ENCODE measurements at regions not wholly inside any gene's neighbourhood (a gene's known extent, or its start where the extent isn't known, plus 50 kb on each side); places are given as distances from the start of the nearest gene placed in this dataset.
A peak's percentile ranks its signal among the peaks of the same experiment; 100 is the strongest.

- TF ChIP-seq, protein P1, sequence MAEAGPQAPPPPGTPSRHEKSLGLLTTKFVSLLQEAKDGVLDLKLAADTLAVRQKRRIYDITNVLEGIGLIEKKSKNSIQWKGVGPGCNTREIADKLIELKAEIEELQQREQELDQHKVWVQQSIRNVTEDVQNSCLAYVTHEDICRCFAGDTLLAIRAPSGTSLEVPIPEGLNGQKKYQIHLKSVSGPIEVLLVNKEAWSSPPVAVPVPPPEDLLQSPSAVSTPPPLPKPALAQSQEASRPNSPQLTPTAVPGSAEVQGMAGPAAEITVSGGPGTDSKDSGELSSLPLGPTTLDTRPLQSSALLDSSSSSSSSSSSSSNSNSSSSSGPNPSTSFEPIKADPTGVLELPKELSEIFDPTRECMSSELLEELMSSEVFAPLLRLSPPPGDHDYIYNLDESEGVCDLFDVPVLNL (IDR thresholded peaks at IDR 0.05; ENCODE audit: low read depth, low read length): no peak
- TF ChIP-seq ESRRA (IDR thresholded peaks at IDR 0.05; ENCODE audit: low read length) (no peak), SUPT20H (IDR thresholded peaks at IDR 0.05; ENCODE audit: borderline replicate concordance, control insufficient read depth, low read depth, low read length) (no peak), ZNF622 (IDR thresholded peaks at IDR 0.05) (no peak), SIX5 (IDR thresholded peaks at IDR 0.05; ENCODE audit: low read depth, low read length, severe bottlenecking) (no peak)
- no peaks in the 10 kb centered on the region for H3K36me3 ChIP-seq (ENCODE audit: control insufficient read depth in 2 of 2, insufficient read depth in 2 of 2, low read length in 1 of 2)
- no peak overlapping the region for H3K4me2 ChIP-seq (ENCODE audit: control insufficient read depth, insufficient read depth)
- no peaks in the 10 kb centered on the region for H3K9me3 ChIP-seq (replicated peaks; ENCODE audit: control insufficient read depth, insufficient read depth, low read length)
- intact Hi-C loops (cut with micrococcal nuclease; ENCODE audit: unreplicated experiment): no loop called here
- no peaks in the 10 kb centered on the region for H3K79me2 ChIP-seq (ENCODE audit: control insufficient read depth, insufficient read depth, low read length)
- H3K4me3 ChIP-seq: no peak overlapping the region
- ChIA-PET CTCF (no interaction called here), RAD21 (ENCODE audit: unreplicated experiment) (no interaction called here), POLR2A (no interaction called here), SMC1A (ENCODE audit: uncharacterized antibody, unreplicated experiment) (no interaction called here)
- DNase-seq (ENCODE audit: low read depth, low spot score): no peak
- no peak for ATAC-seq
- in situ Hi-C loops (cut with MboI): no loop called here
- no peaks in the 10 kb centered on the region for H3K4me1 ChIP-seq (ENCODE audit: control insufficient read depth, insufficient read depth, low read length)
- no peaks in the 10 kb centered on the region for H4K20me1 ChIP-seq (ENCODE audit: control insufficient read depth, insufficient read depth)
- no peak overlapping the region for H2AFZ ChIP-seq (ENCODE audit: control insufficient read depth, low read depth, low read length)
- H3K27me3 ChIP-seq (replicated peaks in 1 of 2; ENCODE audit: control insufficient read depth in 2 of 2, insufficient read depth in 2 of 2, low read length in 1 of 2): no peaks in the 10 kb centered on the region
- WGBS (ENCODE audit: insufficient coverage, insufficient replicate concordance, low lambda C conversion rate, missing lambda C conversion rate): 37% methylated on average over 7 of the region's 7 CpGs
- no peak for FAIRE-seq
- no peak overlapping the region for H3K27ac ChIP-seq (ENCODE audit: control insufficient read depth, insufficient read depth)
- no TSS peak for BruUV-seq (replicated peaks)
- no peak overlapping the region for H3K9ac ChIP-seq (ENCODE audit: control insufficient read depth, insufficient read depth, low read length)
These were observed 1812.9 kb upstream of the TENM3 start for GRCh38 chr4:180430283-180430682.

GRCh38 chr4:180434131-180434895 is 1808.9 kb upstream of the TENM3 start:
- in situ Hi-C loops (cut with MboI) (no loop called here), intact Hi-C loops (cut with micrococcal nuclease; ENCODE audit: unreplicated experiment) (no loop called here)
- Histone ChIP-seq H4K20me1 (ENCODE audit: control insufficient read depth, insufficient read depth) (no peaks in the 10 kb centered on the region), H3K4me1 (ENCODE audit: control insufficient read depth, insufficient read depth, low read length) (no peaks in the 10 kb centered on the region), H3K9me3 (replicated peaks; ENCODE audit: control insufficient read depth, insufficient read depth, low read length) (no peaks in the 10 kb centered on the region), H3K4me2 (ENCODE audit: control insufficient read depth, insufficient read depth) (no peak overlapping the region), H2AFZ (ENCODE audit: control insufficient read depth, low read depth, low read length) (no peak overlapping the region), H3K27ac (ENCODE audit: control insufficient read depth, insufficient read depth) (no peak overlapping the region), H3K36me3 (ENCODE audit: control insufficient read depth in 2 of 2, insufficient read depth in 2 of 2, low read length in 1 of 2) (no peaks in the 10 kb centered on the region), H3K79me2 (ENCODE audit: control insufficient read depth, insufficient read depth, low read length) (no peaks in the 10 kb centered on the region), H3K4me3 (no peak overlapping the region), H3K27me3 (replicated peaks in 1 of 2; ENCODE audit: control insufficient read depth in 2 of 2, insufficient read depth in 2 of 2, low read length in 1 of 2) (no peaks in the 10 kb centered on the region), H3K9ac (ENCODE audit: control insufficient read depth, insufficient read depth, low read length) (no peak overlapping the region)
- SMC1A ChIA-PET (ENCODE audit: uncharacterized antibody, unreplicated experiment): no interaction called here
- WGBS (ENCODE audit: insufficient coverage, insufficient replicate concordance, low lambda C conversion rate, missing lambda C conversion rate): 21% methylated on average over 3 of the region's 3 CpGs
- no peak; the same call in 2 of the 3 replicates for ATAC-seq
- CTCF ChIA-PET: interaction anchor here (1.2 kb wide), 1 partner anchor 15 kb away, joined by 5 read pairs; no protein-coding TSS in a partner anchor
- TF ChIP-seq SREBF2 (IDR thresholded peaks at IDR 0.05; ENCODE audit: low read length): no peak
- no peak for TF ChIP-seq SIN3A (IDR thresholded peaks at IDR 0.05; ENCODE audit: low read depth, low read length)
- no peak for TF ChIP-seq SMAD1 (IDR thresholded peaks at IDR 0.05; ENCODE audit: low read depth, partially characterized antibody)
- peak; percentile 16 for DNase-seq (ENCODE audit: low read depth, low spot score)
- RAD21 ChIA-PET (ENCODE audit: unreplicated experiment): no interaction called here
- BruUV-seq (replicated peaks): no TSS peak
- POLR2A ChIA-PET: no interaction called here
- no peak for FAIRE-seq

All from GM12878 (cell line).